Smooth muscle cell (in vitro differentiated cells): ENCODE measurements at regions not wholly inside any gene's neighbourhood (a gene's known extent, or its start where the extent isn't known, plus 50 kb on each side); places are given as distances from the start of the nearest gene placed in this dataset.

Experiments used
- DNase-seq: peaks from one replicate; lab custom pipeline; 2025; ENCODE audit not compliant: unreplicated experiment; lab: John Stamatoyannopoulos, UW
- H2AFZ ChIP-seq: fragments of 200-600 bp; sonication (generic); 2 replicates; pipeline ENCODE4 v1.6.0; 2016; ENCODE audit warnings: antibody characterized with exemption, low read depth, mild to moderate bottlenecking
- H3F3A ChIP-seq: fragments of 200-600 bp; sonication (generic); 2 replicates; pipeline ENCODE4 v1.6.0; 2017; ENCODE audit warnings: antibody characterized with exemption, low read depth
- H3K27ac ChIP-seq: fragments of 200-600 bp; sonication (generic); 2 replicates; pipeline ENCODE4 v1.5.1; 2016; ENCODE audit warnings: low read depth, mild to moderate bottlenecking
- H3K27me3 ChIP-seq: fragments of 200-600 bp; sonication (generic); 2 replicates; pipeline ENCODE4 v1.6.1; 2016; ENCODE audit warnings: low read depth, mild to moderate bottlenecking
- H3K36me3 ChIP-seq: fragments of 200-600 bp; sonication (generic); 2 replicates; pipeline ENCODE4 v1.5.1; 2016; ENCODE audit warnings: low read depth
- H3K4me1 ChIP-seq: fragments of 200-600 bp; sonication (generic); 2 replicates; pipeline ENCODE4 v1.5.1; 2016; ENCODE audit warnings: low read depth
- H3K4me2 ChIP-seq: fragments of 200-600 bp; sonication (generic); 2 replicates; pipeline ENCODE4 v1.6.0; 2016; ENCODE audit warnings: mild to moderate bottlenecking
- H3K4me3 ChIP-seq: fragments of 200-600 bp; sonication (generic); 2 replicates; pipeline ENCODE4 v1.5.1; 2016; ENCODE audit warnings: mild to moderate bottlenecking
- H3K79me2 ChIP-seq: fragments of 200-600 bp; sonication (generic); 2 replicates; pipeline ENCODE4 v1.6.0; 2016; ENCODE audit warnings: low read depth, mild to moderate bottlenecking
- H3K9ac ChIP-seq: fragments of 200-600 bp; sonication (generic); 2 replicates; pipeline ENCODE4 v1.6.0; 2016; ENCODE audit warnings: low read depth
- H3K9me3 ChIP-seq: fragments of 200-600 bp; sonication (generic); replicated peaks from 2 replicates; pipeline ENCODE4 v1.5.1; 2016; ENCODE audit warnings: low read depth
- H4K20me1 ChIP-seq: fragments of 200-600 bp; sonication (generic); 2 replicates; pipeline ENCODE4 v1.6.0; 2016; ENCODE audit warnings: low read depth
- CTCF ChIP-seq: fragments of 200-600 bp; sonication (generic); IDR thresholded peaks from 2 replicates; pipeline ENCODE4 v1.5.1; 2017; ENCODE audit warnings: borderline replicate concordance, mild to moderate bottlenecking, antibody characterized with exemption; ENCODE audit not compliant: insufficient read depth, poor library complexity, severe bottlenecking
- WGBS: methylation state at CpG from one replicate; pipeline ENCODE4 v1.1.7; 2016; ENCODE audit warnings: low lambda C conversion rate; 5-methylcytosine and 5-hydroxymethylcytosine counted together

GRCh38 chr4:167428156-167428555 is 193.9 kb upstream of the SPOCK3 start:
- no peak overlapping the region for H3K9ac ChIP-seq
- no peaks in the 10 kb centered on the region for H3K27me3 ChIP-seq
- no peak for TF ChIP-seq CTCF
- no peaks in the 10 kb centered on the region for H3K4me1 ChIP-seq
- H3K27ac ChIP-seq: no peak overlapping the region
- H3K4me2 ChIP-seq: no peak overlapping the region
- H3K4me3 ChIP-seq: no peak overlapping the region
- H2AFZ ChIP-seq: no peak overlapping the region
- no peaks in the 10 kb centered on the region for H3F3A ChIP-seq
- no peak for DNase-seq
- no peaks in the 10 kb centered on the region for H3K36me3 ChIP-seq
- H3K79me2 ChIP-seq: no peaks in the 10 kb centered on the region
- H3K9me3 ChIP-seq: no peaks in the 10 kb centered on the region
- no peaks in the 10 kb centered on the region for H4K20me1 ChIP-seq
- 85% methylated on average over 5 of the region's 5 CpGs for WGBS

- 94% methylated on average over 3 of the region's 3 CpGs for whole genome bisulfite sequencing
- no peaks in the 10 kb centered on the region for H3K79me2 ChIP-seq
- no peaks in the 10 kb centered on the region for H3K36me3 ChIP-seq
- H3K9me3 ChIP-seq: no peaks in the 10 kb centered on the region
- H4K20me1 ChIP-seq: no peaks in the 10 kb centered on the region
- TF ChIP-seq CTCF: no peak
- no peak overlapping the region for H3K4me2 ChIP-seq
- H2AFZ ChIP-seq: no peak overlapping the region
- no peaks in the 10 kb centered on the region for H3K4me1 ChIP-seq
- no peak overlapping the region for H3K9ac ChIP-seq
- H3F3A ChIP-seq: no peaks in the 10 kb centered on the region
- DNase-seq: no peak
- no peak overlapping the region for H3K4me3 ChIP-seq
- no peak overlapping the region for H3K27ac ChIP-seq
- no peaks in the 10 kb centered on the region for H3K27me3 ChIP-seq
Observed at GRCh38 chr4:167431371-167431770, 197.1 kb upstream of the SPOCK3 start.

GRCh38 chr4:167435786-167436185 is 201.5 kb upstream of the SPOCK3 start:
- TF ChIP-seq CTCF: no peak

GRCh38 chr4:167443841-167444240 is 209.5 kb upstream of the SPOCK3 start:
- Histone ChIP-seq H4K20me1 (no peaks in the 10 kb centered on the region), H3K4me1 (no peaks in the 10 kb centered on the region), H3K27me3 (no peaks in the 10 kb centered on the region), H3K9me3 (no peaks in the 10 kb centered on the region), H3K4me3 (no peak overlapping the region), H3K9ac (no peak overlapping the region), H3K36me3 (no peaks in the 10 kb centered on the region), H3K79me2 (no peaks in the 10 kb centered on the region), H3K27ac (no peak overlapping the region), H3F3A (no peaks in the 10 kb centered on the region), H2AFZ (no peak overlapping the region), H3K4me2 (no peak overlapping the region)
- no peak for DNase-seq
- no peak for TF ChIP-seq CTCF
- 86% methylated on average over 2 of the region's 2 CpGs for WGBS

More at GRCh38 chr4:167435786-167436185, 201.5 kb upstream of the SPOCK3 start:
- no peak overlapping the region for H3K9ac ChIP-seq
- WGBS: 96% methylated on average over 3 of the region's 3 CpGs
- DNase-seq: no peak
- no peak overlapping the region for H3K4me3 ChIP-seq
- no peak overlapping the region for H3K27ac ChIP-seq
- no peaks in the 10 kb centered on the region for H3K79me2 ChIP-seq
- H3K4me2 ChIP-seq: no peak overlapping the region
- no peaks in the 10 kb centered on the region for H3K36me3 ChIP-seq
- no peak overlapping the region for H2AFZ ChIP-seq
- no peaks in the 10 kb centered on the region for H3K4me1 ChIP-seq
- no peaks in the 10 kb centered on the region for H3K27me3 ChIP-seq
- H3F3A ChIP-seq: no peaks in the 10 kb centered on the region
- H4K20me1 ChIP-seq: no peaks in the 10 kb centered on the region
- no peaks in the 10 kb centered on the region for H3K9me3 ChIP-seq
